ENCODE measurements at regions not wholly inside any gene's neighbourhood (a gene's known extent, or its start where the extent isn't known, plus 50 kb on each side); places are given as distances from the start of the nearest gene placed in this dataset.

DNA sequence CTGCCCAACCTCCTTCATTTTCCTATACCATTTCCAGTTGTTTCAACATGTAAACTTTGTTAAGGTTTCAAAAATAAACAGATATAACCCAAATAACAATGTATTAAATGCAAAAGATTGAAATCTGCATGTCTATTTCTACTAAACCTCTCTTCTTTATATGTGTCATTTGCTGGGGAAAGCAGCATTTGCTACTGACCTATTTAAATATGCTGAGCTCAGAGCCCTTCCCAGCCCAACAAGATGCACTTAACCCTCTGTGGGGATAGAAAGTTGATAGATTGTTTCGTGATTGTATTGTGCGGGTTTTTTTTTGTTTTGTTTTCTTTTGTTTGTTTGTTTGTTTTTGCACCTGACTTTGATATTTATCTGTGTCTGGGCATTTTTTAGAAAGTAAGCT is 139.5 kb downstream of the UCHL1 start:
- DNase-seq (ENCODE audit: low read depth): no peak
- no peak overlapping the region for H3K4me3 ChIP-seq (replicated peaks; ENCODE audit: low read depth, low read length)

DNA sequence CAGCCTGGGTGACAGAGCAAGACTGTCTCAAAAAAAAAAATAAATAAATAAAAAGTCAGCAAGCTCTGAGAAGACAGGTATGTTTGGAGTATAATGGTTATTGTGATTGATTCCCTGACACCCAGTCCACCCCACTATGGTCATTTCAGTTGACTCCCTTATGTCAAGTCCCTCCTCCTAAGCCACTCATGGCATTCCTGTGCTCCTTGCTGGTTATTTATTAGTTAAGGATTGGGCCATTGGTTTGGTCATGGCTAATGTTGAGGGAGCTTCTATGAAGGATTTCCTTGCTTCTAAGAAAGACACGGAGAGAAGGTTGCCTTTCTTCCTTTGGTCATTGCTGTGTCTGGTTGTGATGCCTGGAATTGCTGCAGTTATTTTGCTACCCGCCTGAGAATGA is 140.1 kb downstream of the UCHL1 start:
- TF ChIP-seq, protein P1, sequence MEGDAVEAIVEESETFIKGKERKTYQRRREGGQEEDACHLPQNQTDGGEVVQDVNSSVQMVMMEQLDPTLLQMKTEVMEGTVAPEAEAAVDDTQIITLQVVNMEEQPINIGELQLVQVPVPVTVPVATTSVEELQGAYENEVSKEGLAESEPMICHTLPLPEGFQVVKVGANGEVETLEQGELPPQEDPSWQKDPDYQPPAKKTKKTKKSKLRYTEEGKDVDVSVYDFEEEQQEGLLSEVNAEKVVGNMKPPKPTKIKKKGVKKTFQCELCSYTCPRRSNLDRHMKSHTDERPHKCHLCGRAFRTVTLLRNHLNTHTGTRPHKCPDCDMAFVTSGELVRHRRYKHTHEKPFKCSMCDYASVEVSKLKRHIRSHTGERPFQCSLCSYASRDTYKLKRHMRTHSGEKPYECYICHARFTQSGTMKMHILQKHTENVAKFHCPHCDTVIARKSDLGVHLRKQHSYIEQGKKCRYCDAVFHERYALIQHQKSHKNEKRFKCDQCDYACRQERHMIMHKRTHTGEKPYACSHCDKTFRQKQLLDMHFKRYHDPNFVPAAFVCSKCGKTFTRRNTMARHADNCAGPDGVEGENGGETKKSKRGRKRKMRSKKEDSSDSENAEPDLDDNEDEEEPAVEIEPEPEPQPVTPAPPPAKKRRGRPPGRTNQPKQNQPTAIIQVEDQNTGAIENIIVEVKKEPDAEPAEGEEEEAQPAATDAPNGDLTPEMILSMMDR (IDR thresholded peaks at IDR 0.05; ENCODE audit: low read length, missing control alignments): no peak
- DNase-seq (ENCODE audit: low read depth): no peak
- no peak overlapping the region for H3K4me3 ChIP-seq (replicated peaks; ENCODE audit: low read depth, low read length)

More for the DNA sequence above, 139.5 kb downstream of the UCHL1 start:
- TF ChIP-seq, protein P1 (IDR thresholded peaks at IDR 0.05; ENCODE audit: low read length, missing control alignments): no peak

DNA sequence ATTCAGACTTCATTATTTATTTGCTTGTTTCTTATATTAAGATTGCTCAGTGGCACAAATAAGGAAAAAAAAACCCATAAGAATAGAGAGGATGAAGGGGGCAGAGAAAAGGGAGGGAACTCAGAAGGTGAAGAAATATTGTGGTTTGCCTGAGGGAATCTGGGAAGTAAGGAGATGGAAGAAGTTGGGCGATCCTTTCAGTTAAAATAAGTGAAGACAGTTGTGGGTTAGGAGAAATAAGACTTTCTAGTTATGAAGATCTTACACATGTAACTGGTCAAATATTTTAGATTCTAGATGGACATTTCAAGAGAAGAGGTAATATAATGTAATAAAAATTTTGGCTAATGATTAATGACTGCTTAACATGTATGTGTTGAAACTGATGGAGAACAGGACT is 138.7 kb upstream of the LIMCH1 start:
- H3K4me3 ChIP-seq (replicated peaks; ENCODE audit: low read depth, low read length): no peak overlapping the region
- no peak for DNase-seq (ENCODE audit: low read depth)
- TF ChIP-seq, protein P1 (IDR thresholded peaks at IDR 0.05; ENCODE audit: low read length, missing control alignments): no peak

DNA sequence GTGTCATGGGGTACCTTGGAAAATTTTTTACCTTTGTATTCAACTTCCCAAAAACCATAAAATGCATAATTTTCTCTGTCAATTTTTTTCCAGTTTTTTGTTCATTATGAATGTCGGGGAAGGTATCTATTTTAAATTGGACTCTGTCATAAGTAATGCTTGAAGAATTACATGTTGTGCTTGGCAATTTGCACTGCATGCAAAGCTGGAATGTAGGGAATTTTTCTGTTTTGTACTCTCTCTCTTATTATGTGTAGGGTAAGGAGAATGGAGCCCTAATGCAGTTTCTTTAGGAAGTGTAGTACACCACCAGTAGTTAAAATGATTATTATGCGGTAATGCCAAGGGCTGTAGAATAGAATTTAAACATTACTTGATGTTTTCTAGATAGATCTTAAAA is 137.7 kb upstream of the LIMCH1 start:
- DNase-seq (ENCODE audit: low read depth): peak; percentile 4
- H3K4me3 ChIP-seq (replicated peaks; ENCODE audit: low read depth, low read length): no peak overlapping the region
- TF ChIP-seq, protein P1 (IDR thresholded peaks at IDR 0.05; ENCODE audit: low read length, missing control alignments): no peak

DNA sequence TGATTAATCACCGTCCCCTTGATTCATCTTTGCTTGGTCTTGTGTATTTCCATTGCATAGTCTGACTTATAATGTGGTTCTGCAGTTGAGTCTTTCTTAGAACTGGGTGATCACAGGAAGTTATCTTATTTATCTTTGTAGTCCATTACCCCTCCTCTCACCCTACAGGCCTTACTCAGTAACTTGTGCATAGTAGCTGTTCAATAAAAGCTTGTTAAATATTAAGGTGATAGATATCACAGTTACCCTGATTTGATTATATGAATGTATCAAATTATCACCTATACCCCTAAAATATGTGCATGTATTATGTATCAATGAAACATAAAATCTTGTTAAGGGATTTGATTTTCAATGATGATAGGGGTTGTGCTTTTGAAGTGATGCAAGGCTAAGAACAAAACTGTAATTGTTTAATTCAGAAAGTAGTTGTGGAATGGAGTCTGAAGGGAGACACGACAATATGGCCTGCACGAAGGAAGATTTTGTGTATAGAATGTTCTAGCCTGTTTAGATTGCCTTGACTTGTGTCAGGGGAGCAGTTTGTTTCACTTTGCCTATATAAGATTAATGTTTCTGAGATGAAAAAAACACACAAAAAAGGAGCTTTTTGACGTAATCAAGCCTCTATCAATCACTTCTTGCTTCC is 132.4 kb upstream of the LIMCH1 start:
- H3K4me3 ChIP-seq (replicated peaks; ENCODE audit: low read depth, low read length): no peak overlapping the region
- DNase-seq (ENCODE audit: low read depth): no peak
- TF ChIP-seq, protein P1 (IDR thresholded peaks at IDR 0.05; ENCODE audit: low read length, missing control alignments): no peak

DNA sequence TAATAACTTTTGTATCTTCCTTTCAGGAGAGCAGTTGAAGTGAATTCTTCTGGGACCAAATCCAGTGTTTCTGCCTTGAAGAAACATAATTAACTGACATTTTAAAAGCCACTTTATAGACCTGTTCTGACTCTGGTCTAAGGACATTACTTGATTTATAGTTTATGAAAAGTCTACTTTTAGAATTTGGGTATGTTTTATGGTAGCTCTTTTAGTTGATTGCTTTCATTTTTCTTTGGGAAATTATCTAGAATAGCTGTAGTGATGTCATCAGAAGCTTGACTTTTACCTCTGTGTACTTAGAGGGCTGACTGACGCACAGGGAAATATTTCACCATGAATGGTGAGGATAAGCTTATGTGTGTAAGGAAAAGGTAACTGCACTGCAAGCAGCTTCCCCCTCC is 131.8 kb upstream of the LIMCH1 start:
- TF ChIP-seq, protein P1 (IDR thresholded peaks at IDR 0.05; ENCODE audit: low read length, missing control alignments): no peak
- DNase-seq (ENCODE audit: low read depth): peak; percentile 7
- no peak overlapping the region for H3K4me3 ChIP-seq (replicated peaks; ENCODE audit: low read depth, low read length)

DNA sequence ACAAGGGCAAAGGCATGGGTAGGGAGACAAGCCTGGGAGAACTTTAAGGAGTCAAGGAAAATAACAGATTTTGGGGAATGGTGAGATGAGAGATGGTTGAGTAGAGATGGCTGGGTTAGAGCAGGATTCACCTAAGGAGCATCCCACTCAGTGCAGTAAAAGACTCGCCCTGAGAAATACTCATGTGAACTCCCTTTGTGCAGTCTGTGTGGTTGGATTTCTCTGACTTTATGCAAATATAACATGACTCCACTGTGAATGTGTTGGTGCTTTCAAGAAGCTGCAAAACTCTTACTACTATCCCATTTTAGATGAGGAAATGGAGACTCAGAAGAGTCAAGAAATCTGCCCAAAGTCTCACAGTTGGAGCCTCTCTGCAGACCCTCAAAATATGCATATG is 129.8 kb upstream of the LIMCH1 start:
- no peak for DNase-seq (ENCODE audit: low read depth)
- TF ChIP-seq, protein P1 (IDR thresholded peaks at IDR 0.05; ENCODE audit: low read length, missing control alignments): no peak

More for the DNA sequence above, 129.8 kb upstream of the LIMCH1 start:
- H3K4me3 ChIP-seq (replicated peaks; ENCODE audit: low read depth, low read length): no peak overlapping the region
